ENCODE measurements at regions not wholly inside any gene's neighbourhood (a gene's known extent, or its start where the extent isn't known, plus 50 kb on each side); places are given as distances from the start of the nearest gene placed in this dataset.

DNA sequence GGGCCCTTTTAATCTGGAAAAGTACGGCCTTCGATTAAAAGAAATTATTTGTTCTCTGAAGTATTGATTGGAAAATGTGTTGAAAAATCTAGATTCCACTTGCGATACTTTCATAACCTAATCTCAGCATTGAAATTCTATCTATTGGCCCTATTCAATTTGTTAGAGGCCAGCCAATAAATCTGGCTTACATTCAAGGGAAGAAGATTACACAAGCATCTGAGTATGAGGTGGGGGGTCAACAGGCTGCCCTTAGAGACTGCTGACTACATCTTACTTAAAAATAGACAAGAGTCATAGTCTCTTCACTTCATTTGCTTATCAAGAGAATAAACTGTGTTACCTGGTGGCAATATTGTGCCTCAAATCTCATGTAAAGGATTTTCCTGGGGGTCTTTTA lies 248.0 kb upstream of the KCNIP4 start:
- no peaks in the 10 kb centered on the region for H3K27me3 Mint-ChIP-seq
- DNase-seq (no peak), ATAC-seq (no peak)
- H3K4me1 Mint-ChIP-seq, result no peaks in the 10 kb centered on the region
- no peak overlapping the region for H3K27ac Mint-ChIP-seq
- H3K36me3 Mint-ChIP-seq (ENCODE audit: low read depth), result no peaks in the 10 kb centered on the region
- H3K4me3 Mint-ChIP-seq, result no peak overlapping the region
- peaks cover 5% of the 10 kb centered on the region for H3K9me3 Mint-ChIP-seq

GRCh38 chr4:22192084-22192511 lies 243.5 kb upstream of the KCNIP4 start:
- no peak overlapping the region for H3K4me3 Mint-ChIP-seq
- H3K27me3 Mint-ChIP-seq, result no peaks in the 10 kb centered on the region
- no peaks in the 10 kb centered on the region for H3K36me3 Mint-ChIP-seq (ENCODE audit: low read depth)
- DNase-seq (no peak), ATAC-seq (no peak)
- no peak overlapping the region for H3K27ac Mint-ChIP-seq
- H3K9me3 Mint-ChIP-seq, result peaks cover 9% of the 10 kb centered on the region
- no peaks in the 10 kb centered on the region for H3K4me1 Mint-ChIP-seq

DNA sequence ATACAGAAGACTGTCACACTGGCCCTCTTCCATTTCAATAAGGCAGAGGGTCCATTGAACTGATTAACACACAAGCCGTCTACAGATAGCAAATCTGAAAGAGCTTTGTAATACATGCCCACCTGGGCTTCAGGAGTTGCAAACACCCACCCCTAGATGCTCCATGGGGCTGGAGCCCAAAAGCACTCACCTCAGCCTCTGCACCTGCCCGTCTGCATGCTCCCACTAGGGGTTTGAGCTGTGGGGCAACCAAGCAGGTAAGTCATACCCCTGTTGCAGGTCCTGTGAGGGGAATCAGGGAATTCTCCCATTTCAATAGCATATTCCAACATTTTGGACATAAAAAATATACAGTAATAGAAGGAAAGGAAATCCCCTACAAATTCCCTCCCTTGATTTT lies 243.0 kb upstream of the KCNIP4 start:
- DNase-seq (no peak), ATAC-seq (no peak)
- Mint-ChIP-seq H3K4me1 (no peaks in the 10 kb centered on the region), H3K27me3 (no peaks in the 10 kb centered on the region), H3K27ac (no peak overlapping the region), H3K9me3 (peaks cover 8% of the 10 kb centered on the region), H3K4me3 (no peak overlapping the region), H3K36me3 (ENCODE audit: low read depth) (no peaks in the 10 kb centered on the region)

DNA sequence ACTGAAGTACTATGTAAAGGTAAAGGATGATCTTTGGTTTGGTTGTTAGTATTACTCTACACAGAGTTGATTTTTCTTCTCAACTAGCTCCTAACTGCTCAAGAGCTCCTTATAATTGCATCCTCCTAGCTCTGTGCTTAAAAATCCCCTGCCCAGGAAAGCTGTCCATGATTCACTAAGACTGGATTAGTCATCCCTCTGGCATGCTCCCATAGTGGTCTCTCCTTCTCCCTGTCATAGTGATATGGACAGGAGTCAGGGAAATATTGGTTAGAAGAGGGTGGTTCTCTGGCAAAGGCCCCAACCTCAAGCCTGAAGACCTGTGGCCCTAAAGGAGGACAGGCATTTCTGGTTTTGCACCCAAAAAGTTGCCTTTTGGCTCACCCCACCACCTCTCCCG lies 242.3 kb upstream of the KCNIP4 start:
- no peaks in the 10 kb centered on the region for H3K4me1 Mint-ChIP-seq
- H3K36me3 Mint-ChIP-seq (ENCODE audit: low read depth), result no peaks in the 10 kb centered on the region
- DNase-seq (no peak), ATAC-seq (no peak)
- no peak overlapping the region for H3K4me3 Mint-ChIP-seq
- no peaks in the 10 kb centered on the region for H3K27me3 Mint-ChIP-seq
- no peak overlapping the region for H3K27ac Mint-ChIP-seq
- peaks cover 4% of the 10 kb centered on the region for H3K9me3 Mint-ChIP-seq

- Mint-ChIP-seq H3K27ac (no peak overlapping the region), H3K9me3 (peaks cover 4% of the 10 kb centered on the region), H3K4me1 (no peaks in the 10 kb centered on the region), H3K27me3 (no peaks in the 10 kb centered on the region), H3K36me3 (ENCODE audit: low read depth) (no peaks in the 10 kb centered on the region), H3K4me3 (no peak overlapping the region)
- ATAC-seq (no peak), DNase-seq (no peak)
Observed at GRCh38 chr4:22187203-22187820, 238.7 kb upstream of the KCNIP4 start.

DNA sequence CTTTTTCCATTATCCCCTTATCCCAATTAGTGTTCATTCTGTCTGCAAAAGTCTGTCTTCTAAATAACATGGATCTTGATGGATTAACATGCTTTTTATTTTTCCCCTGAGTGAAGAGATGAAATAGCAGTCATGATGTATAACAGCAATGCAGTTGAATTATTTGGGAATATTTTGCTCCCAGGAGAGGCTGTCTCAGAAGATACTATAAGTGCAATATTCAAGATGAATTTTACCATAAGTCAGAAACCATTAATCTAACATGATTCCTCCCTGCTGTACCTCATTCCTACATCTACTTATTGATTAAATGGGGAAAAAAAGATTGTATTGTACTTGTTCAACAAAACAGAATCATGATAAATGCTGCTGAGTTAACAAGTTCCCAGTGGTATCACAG lies 233.2 kb upstream of the KCNIP4 start:
- H3K9me3 Mint-ChIP-seq, result peaks cover 7% of the 10 kb centered on the region
- H3K4me3 Mint-ChIP-seq, result no peak overlapping the region
- no peak overlapping the region for H3K27ac Mint-ChIP-seq
- DNase-seq (no peak), ATAC-seq (no peak)
- H3K27me3 Mint-ChIP-seq, result no peaks in the 10 kb centered on the region
- no peaks in the 10 kb centered on the region for H3K4me1 Mint-ChIP-seq
- no peaks in the 10 kb centered on the region for H3K36me3 Mint-ChIP-seq (ENCODE audit: low read depth)

DNA sequence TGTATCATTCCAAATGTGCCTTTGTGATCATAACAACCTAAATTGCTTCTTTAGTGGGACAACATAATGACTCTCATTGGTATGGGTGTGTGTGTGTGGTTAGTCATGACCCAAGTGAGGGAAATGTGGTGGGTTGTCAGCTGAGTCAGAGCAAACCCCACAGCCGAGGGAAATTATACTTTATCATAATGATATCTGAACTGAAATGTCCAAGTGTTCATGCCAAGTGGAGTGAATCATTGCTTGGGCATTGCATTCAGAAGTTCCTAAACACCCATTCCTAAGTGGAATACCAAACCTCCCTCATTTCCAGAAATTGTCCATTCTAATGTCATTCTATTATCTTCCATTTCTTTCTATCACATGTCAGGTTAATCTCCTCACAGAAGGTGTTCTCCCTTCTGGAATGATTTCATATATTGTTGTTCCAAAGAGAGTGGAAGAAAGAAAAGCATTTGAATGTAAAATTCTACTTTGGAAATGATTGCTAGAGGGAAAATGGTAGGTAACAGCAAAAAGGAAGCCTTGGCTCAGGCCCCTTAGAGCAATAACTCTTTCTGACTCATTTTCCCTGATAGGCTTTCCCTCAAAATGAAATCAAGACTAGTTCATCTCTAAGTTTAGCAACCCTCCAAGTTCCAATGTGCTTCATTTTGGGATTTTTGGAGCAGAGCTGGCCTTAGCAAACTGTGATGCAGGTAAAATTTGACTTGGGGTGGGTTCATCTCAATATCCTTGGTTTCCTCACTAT lies 230.7 kb upstream of the KCNIP4 start:
- Mint-ChIP-seq H3K27me3 (no peaks in the 10 kb centered on the region), H3K36me3 (ENCODE audit: low read depth) (no peaks in the 10 kb centered on the region), H3K4me1 (no peaks in the 10 kb centered on the region), H3K27ac (no peak overlapping the region), H3K9me3 (peaks cover 13% of the 10 kb centered on the region), H3K4me3 (no peak overlapping the region)
- no peak for DNase-seq
- peak; percentile 36 for ATAC-seq

DNA sequence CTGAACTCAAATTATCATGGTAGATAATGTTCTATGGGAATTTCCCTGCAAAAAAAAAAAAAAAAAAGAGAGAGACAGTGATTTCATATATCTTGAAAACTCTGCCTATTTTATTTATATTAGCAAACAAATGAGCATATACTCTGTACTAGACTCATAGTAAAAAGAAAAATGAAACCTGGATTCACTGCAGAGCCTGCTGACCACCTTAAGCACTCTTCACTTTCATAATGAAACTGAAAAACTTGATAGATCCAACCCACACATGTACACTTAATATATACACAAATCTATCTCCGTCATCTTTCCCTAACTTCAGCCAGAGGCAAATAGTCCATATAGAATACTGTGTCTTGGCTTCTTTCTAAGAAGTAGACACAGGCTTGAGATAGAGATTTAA lies 226.1 kb upstream of the KCNIP4 start:
- Mint-ChIP-seq H3K4me3 (no peak overlapping the region), H3K9me3 (peaks cover 13% of the 10 kb centered on the region), H3K27me3 (no peaks in the 10 kb centered on the region), H3K27ac (no peak overlapping the region), H3K36me3 (ENCODE audit: low read depth) (no peaks in the 10 kb centered on the region), H3K4me1 (no peaks in the 10 kb centered on the region)
- DNase-seq (no peak), ATAC-seq (no peak)

DNA sequence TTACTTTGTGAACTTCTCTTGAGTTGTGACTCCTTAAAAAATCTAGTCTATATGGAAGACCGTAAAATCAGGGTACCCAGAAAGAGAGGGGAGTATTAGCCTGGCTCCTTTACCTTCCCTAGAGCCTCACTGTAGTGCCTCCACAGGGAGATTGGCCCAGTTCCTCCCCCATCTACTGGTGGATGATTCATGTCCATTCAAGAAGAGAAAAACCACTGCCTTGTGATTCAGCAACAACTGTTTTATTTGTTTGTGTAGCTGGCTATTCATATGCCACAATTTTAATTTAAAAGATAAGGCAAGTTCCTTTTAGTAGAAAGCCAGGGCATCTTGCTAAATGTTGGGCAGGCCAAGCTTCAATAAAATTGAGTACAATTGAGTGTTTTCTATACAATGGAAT lies 221.8 kb upstream of the KCNIP4 start:
- H3K36me3 Mint-ChIP-seq (ENCODE audit: low read depth), result no peaks in the 10 kb centered on the region
- no peak overlapping the region for H3K27ac Mint-ChIP-seq
- DNase-seq, result no peak
- H3K27me3 Mint-ChIP-seq, result no peaks in the 10 kb centered on the region
- no peaks in the 10 kb centered on the region for H3K4me1 Mint-ChIP-seq
- ATAC-seq, result no peak
- no peak overlapping the region for H3K4me3 Mint-ChIP-seq
- peaks cover 4% of the 10 kb centered on the region for H3K9me3 Mint-ChIP-seq

DNA sequence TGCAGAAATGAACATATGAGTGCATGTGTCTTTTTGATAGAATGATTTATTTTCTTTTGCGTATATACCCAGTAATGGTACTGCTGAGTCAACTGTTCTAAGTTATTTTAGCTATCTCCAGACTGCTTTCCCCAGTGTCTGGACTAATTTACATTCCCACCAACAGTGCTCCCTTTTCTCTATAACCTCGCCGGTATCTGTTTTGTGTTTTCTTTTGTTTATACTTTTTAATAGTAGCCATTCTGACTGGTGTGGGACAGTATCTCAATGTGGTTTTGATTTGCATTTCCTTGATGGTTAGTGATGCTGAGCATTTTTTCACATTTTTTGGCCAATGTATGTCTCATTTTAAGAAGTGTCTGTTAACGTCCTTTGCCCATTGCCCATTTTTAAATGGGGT lies 218.6 kb upstream of the KCNIP4 start:
- no peak overlapping the region for H3K27ac Mint-ChIP-seq
- ATAC-seq, result no peak
- H3K9me3 Mint-ChIP-seq, result peaks cover 16% of the 10 kb centered on the region
- no peak overlapping the region for H3K4me3 Mint-ChIP-seq
- DNase-seq, result no peak
- no peaks in the 10 kb centered on the region for H3K36me3 Mint-ChIP-seq (ENCODE audit: low read depth)
- no peaks in the 10 kb centered on the region for H3K4me1 Mint-ChIP-seq
- no peaks in the 10 kb centered on the region for H3K27me3 Mint-ChIP-seq

DNA sequence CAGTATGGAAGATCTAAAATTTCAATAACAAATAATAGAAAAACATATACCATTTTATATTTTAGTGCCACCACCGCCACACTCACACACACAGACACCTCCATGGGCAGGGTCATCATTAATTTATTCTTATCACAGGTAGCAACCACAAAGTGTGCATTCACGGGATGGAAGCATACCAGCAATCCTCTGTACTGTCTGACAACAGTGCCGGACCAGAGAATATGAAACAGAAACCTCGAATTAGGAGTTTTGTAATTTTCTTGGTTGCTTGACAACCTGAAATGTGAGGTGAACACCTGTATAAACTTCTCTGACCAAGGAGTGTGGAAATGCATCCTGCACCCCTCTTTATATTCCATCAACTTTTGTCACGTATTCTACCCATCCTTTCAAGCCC lies 213.9 kb upstream of the KCNIP4 start:
- no peaks in the 10 kb centered on the region for H3K36me3 Mint-ChIP-seq (ENCODE audit: low read depth)
- H3K9me3 Mint-ChIP-seq, result peaks cover 19% of the 10 kb centered on the region
- no peak for DNase-seq
- no peaks in the 10 kb centered on the region for H3K4me1 Mint-ChIP-seq
- no peaks in the 10 kb centered on the region for H3K27me3 Mint-ChIP-seq
- ATAC-seq, result no peak
- H3K27ac Mint-ChIP-seq, result no peak overlapping the region
- H3K4me3 Mint-ChIP-seq, result no peak overlapping the region

GRCh38 chr4:22130741-22131140 lies 182.2 kb upstream of the KCNIP4 start:
- no peak for DNase-seq
- H3K27ac Mint-ChIP-seq, result no peak overlapping the region
- peaks cover 10% of the 10 kb centered on the region for H3K9me3 Mint-ChIP-seq
- H3K4me1 Mint-ChIP-seq, result no peaks in the 10 kb centered on the region
- no peaks in the 10 kb centered on the region for H3K27me3 Mint-ChIP-seq
- no peak overlapping the region for H3K4me3 Mint-ChIP-seq
- no peak for ATAC-seq
- no peaks in the 10 kb centered on the region for H3K36me3 Mint-ChIP-seq (ENCODE audit: low read depth)

GRCh38 chr4:22129454-22130029 lies 181.0 kb upstream of the KCNIP4 start:
- H3K9me3 Mint-ChIP-seq, result peaks cover 7% of the 10 kb centered on the region
- DNase-seq (peak; percentile 4), ATAC-seq (no peak)
- H3K27me3 Mint-ChIP-seq, result no peaks in the 10 kb centered on the region
- no peak overlapping the region for H3K27ac Mint-ChIP-seq
- no peaks in the 10 kb centered on the region for H3K4me1 Mint-ChIP-seq
- H3K36me3 Mint-ChIP-seq (ENCODE audit: low read depth), result no peaks in the 10 kb centered on the region
- no peak overlapping the region for H3K4me3 Mint-ChIP-seq

DNA sequence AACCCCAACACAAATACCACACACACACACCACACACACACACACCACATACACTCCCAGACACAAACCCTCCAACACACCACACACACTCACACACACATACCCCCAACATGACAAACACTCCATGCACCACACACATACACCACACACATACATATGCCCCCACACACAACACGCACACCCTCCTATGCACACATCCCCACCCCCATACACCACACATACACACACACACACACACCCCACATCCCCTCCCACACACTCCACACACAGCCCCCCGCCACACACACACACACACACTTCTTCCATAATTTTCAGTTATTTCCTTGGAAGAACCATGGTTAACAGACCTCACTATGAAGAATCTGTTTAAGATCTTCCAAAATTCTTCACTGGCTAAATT lies 173.5 kb upstream of the KCNIP4 start:
- ATAC-seq (no peak), DNase-seq (no peak)
- Mint-ChIP-seq H3K27me3 (no peaks in the 10 kb centered on the region), H3K36me3 (ENCODE audit: low read depth) (no peaks in the 10 kb centered on the region), H3K9me3 (peaks cover 17% of the 10 kb centered on the region), H3K4me1 (no peaks in the 10 kb centered on the region), H3K27ac (no peak overlapping the region), H3K4me3 (no peak overlapping the region)

DNA sequence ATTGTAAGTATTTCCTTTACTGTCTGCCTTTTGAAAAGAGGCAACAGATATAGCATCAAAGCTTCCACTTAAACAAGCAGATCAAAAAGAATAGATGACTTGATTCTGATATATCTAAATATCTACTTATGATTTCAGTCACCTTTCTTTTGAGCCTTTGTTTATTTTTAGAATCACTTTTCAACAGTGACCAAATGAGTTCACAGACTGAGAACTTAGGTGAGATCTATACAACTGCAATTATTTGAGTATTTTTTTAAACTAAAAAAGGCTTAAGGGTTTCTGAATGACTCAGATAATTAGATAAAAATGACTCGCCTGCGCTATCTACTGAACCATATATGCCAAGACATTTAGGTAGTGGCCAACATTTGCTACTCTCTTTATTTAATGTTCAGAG lies 166.7 kb upstream of the KCNIP4 start:
- Mint-ChIP-seq H3K36me3 (ENCODE audit: low read depth) (no peaks in the 10 kb centered on the region), H3K4me3 (no peak overlapping the region), H3K4me1 (no peaks in the 10 kb centered on the region), H3K27me3 (no peaks in the 10 kb centered on the region), H3K27ac (no peak overlapping the region), H3K9me3 (peaks cover 17% of the 10 kb centered on the region)
- DNase-seq (no peak), ATAC-seq (no peak)

Data from activated naive CD8-positive, alpha-beta T cell treated with anti-CD3 and anti-CD28 coated beads, Interleukin-2, amount 50 U/mL, for 24 hours (primary cell).